ES-I3 (cell line): ENCODE measurements at regions not wholly inside any gene's neighbourhood (a gene's known extent, or its start where the extent isn't known, plus 50 kb on each side); places are given as distances from the start of the nearest gene placed in this dataset.

Experiments
- H3K36me3 ChIP-seq: 2 replicates; pipeline ENCODE4 v1.6.1; 2013; ENCODE audit warnings: mild to moderate bottlenecking, low read length, control low read depth, moderate library complexity; ENCODE audit not compliant: insufficient read depth
- H3K4me1 ChIP-seq: 2 replicates; pipeline ENCODE4 v1.6.1; 2013; ENCODE audit warnings: mild to moderate bottlenecking, control low read depth, low read length; ENCODE audit not compliant: insufficient read depth
- H3K9ac ChIP-seq: 2 replicates; pipeline ENCODE4 v1.6.1; 2013; ENCODE audit warnings: low read depth, mild to moderate bottlenecking, low read length, moderate library complexity
- H3K9me3 ChIP-seq: 2 replicates; pipeline ENCODE4 v1.6.1; 2013; ENCODE audit warnings: mild to moderate bottlenecking, low read length, moderate library complexity; ENCODE audit not compliant: control insufficient read depth, insufficient read depth

GRCh38 chr2:16277117-16277516, 336.8 kb downstream of the MYCN start:
- no peak overlapping the region for H3K9ac ChIP-seq
- no peaks in the 10 kb centered on the region for H3K4me1 ChIP-seq
- no peaks in the 10 kb centered on the region for H3K9me3 ChIP-seq
- no peaks in the 10 kb centered on the region for H3K36me3 ChIP-seq

GRCh38 chr2:16275661-16276060, 335.3 kb downstream of the MYCN start:
- H3K4me1 ChIP-seq = no peaks in the 10 kb centered on the region
- no peak overlapping the region for H3K9ac ChIP-seq
- H3K36me3 ChIP-seq = no peaks in the 10 kb centered on the region
- H3K9me3 ChIP-seq = no peaks in the 10 kb centered on the region

GRCh38 chr2:16275131-16275530, 334.8 kb downstream of the MYCN start:
- Histone ChIP-seq H3K9ac (no peak overlapping the region), H3K36me3 (no peaks in the 10 kb centered on the region), H3K4me1 (no peaks in the 10 kb centered on the region), H3K9me3 (no peaks in the 10 kb centered on the region)

- H3K9ac ChIP-seq = no peak overlapping the region
- H3K4me1 ChIP-seq = no peaks in the 10 kb centered on the region
- H3K36me3 ChIP-seq = no peaks in the 10 kb centered on the region
- no peaks in the 10 kb centered on the region for H3K9me3 ChIP-seq
Measured at GRCh38 chr2:16273111-16273510, 332.8 kb downstream of the MYCN start.

GRCh38 chr2:16272038-16272788, 331.9 kb downstream of the MYCN start:
- Histone ChIP-seq H3K4me1 (no peaks in the 10 kb centered on the region), H3K36me3 (no peaks in the 10 kb centered on the region), H3K9me3 (no peaks in the 10 kb centered on the region), H3K9ac (no peak overlapping the region)

GRCh38 chr2:16271231-16271896, 331.0 kb downstream of the MYCN start:
- H3K9me3 ChIP-seq = no peaks in the 10 kb centered on the region

GRCh38 chr2:16270441-16270840, 330.1 kb downstream of the MYCN start:
- H3K9ac ChIP-seq = no peak overlapping the region
- no peaks in the 10 kb centered on the region for H3K9me3 ChIP-seq
- H3K4me1 ChIP-seq = no peaks in the 10 kb centered on the region
- H3K36me3 ChIP-seq = no peaks in the 10 kb centered on the region

More at GRCh38 chr2:16271231-16271896, 331.0 kb downstream of the MYCN start:
- H3K36me3 ChIP-seq = no peaks in the 10 kb centered on the region
- H3K4me1 ChIP-seq = no peaks in the 10 kb centered on the region
- H3K9ac ChIP-seq = no peak overlapping the region

GRCh38 chr2:16268301-16269000, 328.1 kb downstream of the MYCN start:
- Histone ChIP-seq H3K36me3 (no peaks in the 10 kb centered on the region), H3K9me3 (no peaks in the 10 kb centered on the region), H3K9ac (no peak overlapping the region), H3K4me1 (no peaks in the 10 kb centered on the region)

GRCh38 chr2:16266571-16266970, 326.2 kb downstream of the MYCN start:
- H3K9me3 ChIP-seq = no peaks in the 10 kb centered on the region

GRCh38 chr2:16264931-16265540, 324.7 kb downstream of the MYCN start:
- no peaks in the 10 kb centered on the region for H3K9me3 ChIP-seq
- H3K4me1 ChIP-seq = peaks cover 2% of the 10 kb centered on the region; the same call in 1 of the 2 replicates
- H3K9ac ChIP-seq = no peak overlapping the region
- H3K36me3 ChIP-seq = no peaks in the 10 kb centered on the region

More at GRCh38 chr2:16266571-16266970, 326.2 kb downstream of the MYCN start:
- Histone ChIP-seq H3K9ac (no peak overlapping the region), H3K36me3 (no peaks in the 10 kb centered on the region), H3K4me1 (peaks cover 2% of the 10 kb centered on the region; the same call in 1 of the 2 replicates)

GRCh38 chr2:16264491-16264890, 324.1 kb downstream of the MYCN start:
- no peak overlapping the region for H3K9ac ChIP-seq
- no peaks in the 10 kb centered on the region for H3K9me3 ChIP-seq

GRCh38 chr2:16263241-16263890, 323.0 kb downstream of the MYCN start:
- peaks cover 2% of the 10 kb centered on the region; the same call in 1 of the 2 replicates for H3K4me1 ChIP-seq
- no peaks in the 10 kb centered on the region for H3K9me3 ChIP-seq
- no peaks in the 10 kb centered on the region for H3K36me3 ChIP-seq

More at GRCh38 chr2:16264491-16264890, 324.1 kb downstream of the MYCN start:
- Histone ChIP-seq H3K4me1 (peaks cover 2% of the 10 kb centered on the region; the same call in 1 of the 2 replicates), H3K36me3 (no peaks in the 10 kb centered on the region)

GRCh38 chr2:16262526-16263178, 322.3 kb downstream of the MYCN start:
- Histone ChIP-seq H3K9me3 (no peaks in the 10 kb centered on the region), H3K9ac (no peak overlapping the region)

More at GRCh38 chr2:16263241-16263890, 323.0 kb downstream of the MYCN start:
- no peak overlapping the region for H3K9ac ChIP-seq

More at GRCh38 chr2:16262526-16263178, 322.3 kb downstream of the MYCN start:
- Histone ChIP-seq H3K4me1 (peaks cover 2% of the 10 kb centered on the region; the same call in 1 of the 2 replicates), H3K36me3 (no peaks in the 10 kb centered on the region)
